Astrocyte (in vitro differentiated cells and primary cell): ENCODE measurements at regions not wholly inside any gene's neighbourhood (a gene's known extent, or its start where the extent isn't known, plus 50 kb on each side); places are given as distances from the start of the nearest gene placed in this dataset.

Experiments
- EZH2 ChIP-seq: IDR thresholded peaks from 2 replicates; pipeline ENCODE4 v1.6.1; 2012; ENCODE audit warnings: mild to moderate bottlenecking, low read length, inconsistent platforms; ENCODE audit not compliant: insufficient read depth
- TF ChIP-seq, protein P1 (sequence below): IDR thresholded peaks from 2 replicates; pipeline ENCODE4 v1.5.1; 2011; ENCODE audit warnings: low read depth, mild to moderate bottlenecking, inconsistent platforms, low read length, moderate library complexity; ENCODE audit not compliant: insufficient read depth

DNA sequence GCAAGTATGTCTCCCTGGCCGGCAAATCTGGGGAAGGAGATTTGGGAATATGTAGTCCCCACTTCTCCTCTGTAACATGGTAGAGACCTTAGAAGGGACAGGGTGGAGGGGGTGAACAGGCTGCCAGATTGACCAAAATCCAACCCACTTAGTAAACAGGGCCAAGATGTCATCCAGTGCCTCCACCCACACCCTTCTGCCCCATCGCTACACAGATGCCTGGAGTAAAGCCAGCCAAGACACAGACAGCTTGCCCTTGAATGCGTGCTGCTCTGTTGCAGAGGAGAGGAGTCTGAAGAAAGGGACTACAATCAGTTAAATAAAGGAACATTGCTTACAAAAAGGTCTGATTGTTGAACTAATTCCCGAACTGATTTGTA, 160.1 kb upstream of the LDB2 start:
- TF ChIP-seq, protein P1, sequence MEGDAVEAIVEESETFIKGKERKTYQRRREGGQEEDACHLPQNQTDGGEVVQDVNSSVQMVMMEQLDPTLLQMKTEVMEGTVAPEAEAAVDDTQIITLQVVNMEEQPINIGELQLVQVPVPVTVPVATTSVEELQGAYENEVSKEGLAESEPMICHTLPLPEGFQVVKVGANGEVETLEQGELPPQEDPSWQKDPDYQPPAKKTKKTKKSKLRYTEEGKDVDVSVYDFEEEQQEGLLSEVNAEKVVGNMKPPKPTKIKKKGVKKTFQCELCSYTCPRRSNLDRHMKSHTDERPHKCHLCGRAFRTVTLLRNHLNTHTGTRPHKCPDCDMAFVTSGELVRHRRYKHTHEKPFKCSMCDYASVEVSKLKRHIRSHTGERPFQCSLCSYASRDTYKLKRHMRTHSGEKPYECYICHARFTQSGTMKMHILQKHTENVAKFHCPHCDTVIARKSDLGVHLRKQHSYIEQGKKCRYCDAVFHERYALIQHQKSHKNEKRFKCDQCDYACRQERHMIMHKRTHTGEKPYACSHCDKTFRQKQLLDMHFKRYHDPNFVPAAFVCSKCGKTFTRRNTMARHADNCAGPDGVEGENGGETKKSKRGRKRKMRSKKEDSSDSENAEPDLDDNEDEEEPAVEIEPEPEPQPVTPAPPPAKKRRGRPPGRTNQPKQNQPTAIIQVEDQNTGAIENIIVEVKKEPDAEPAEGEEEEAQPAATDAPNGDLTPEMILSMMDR: no peak
- TF ChIP-seq EZH2: no peak
